NCI-H460 (cell line): ENCODE measurements at regions not wholly inside any gene's neighbourhood (a gene's known extent, or its start where the extent isn't known, plus 50 kb on each side); places are given as distances from the start of the nearest gene placed in this dataset.

Source experiments
- DNase-seq: peaks from one replicate; pipeline ENCODE4 v3.0.0-alpha.2; 2016; ENCODE audit warnings: low read depth; ENCODE audit errors: extremely low read depth

- DNase-seq = no peak
These were observed 106.7 kb upstream of the SLC28A3 start for GRCh38 chr9:84447305-84447704.

DNA sequence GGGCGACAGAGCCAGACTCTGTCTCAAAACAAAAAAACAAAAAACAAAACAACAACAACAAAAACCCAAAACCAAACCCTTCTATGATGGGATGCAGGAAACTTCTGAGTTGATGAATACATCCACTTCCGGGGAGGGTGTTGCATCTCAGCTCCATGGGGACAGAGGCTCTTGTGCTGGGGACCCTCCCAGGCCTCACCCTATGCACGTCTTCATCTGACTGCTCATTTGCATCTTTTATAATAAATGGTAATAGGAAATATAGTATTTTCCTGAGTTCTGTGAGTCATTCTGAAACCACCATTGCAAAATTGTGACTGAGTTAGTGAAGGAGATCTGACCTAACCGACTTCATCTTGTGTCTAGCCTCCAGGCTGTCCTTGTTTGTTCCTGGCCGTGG is 109.5 kb upstream of the SLC28A3 start:
- DNase-seq = no peak

DNA sequence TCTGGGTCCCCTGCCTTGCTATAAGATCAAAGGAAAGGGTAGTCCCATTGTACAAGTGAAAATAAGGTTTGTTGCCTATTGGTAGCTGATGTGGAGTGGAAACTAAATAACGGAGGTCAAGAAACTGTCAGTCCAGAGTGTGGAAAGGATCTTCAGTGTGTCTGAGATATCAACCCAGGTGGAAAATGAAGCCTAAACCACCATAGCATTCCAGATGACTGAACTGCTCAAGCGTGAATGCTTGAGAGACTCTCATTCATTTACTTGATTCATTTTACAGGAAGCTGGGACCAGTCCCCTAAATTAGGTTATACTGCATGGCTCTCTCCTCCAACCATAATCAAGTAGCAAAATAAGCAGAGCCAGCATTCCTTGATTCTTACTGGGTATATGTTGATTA is 116.0 kb upstream of the SLC28A3 start:
- no peak for DNase-seq

DNA sequence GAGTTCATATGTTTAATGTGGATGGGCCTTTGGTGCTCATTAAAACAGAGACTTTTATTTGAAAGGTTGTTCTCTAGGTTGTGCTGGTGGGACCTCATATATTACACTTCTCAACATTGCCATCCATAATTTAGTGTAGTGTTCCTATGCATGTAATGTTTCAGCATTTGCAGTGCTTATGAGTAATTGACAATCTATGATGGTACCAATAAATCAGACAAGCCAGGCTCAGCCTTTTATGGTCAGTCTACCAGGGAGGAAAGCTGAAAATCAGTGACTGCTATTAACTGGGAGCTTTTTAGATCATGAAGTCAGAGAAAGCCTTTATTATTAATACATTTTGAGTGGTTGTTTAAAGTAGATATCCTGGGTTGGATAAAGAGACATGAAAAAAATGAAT is 120.1 kb upstream of the SLC28A3 start:
- no peak for DNase-seq

DNA sequence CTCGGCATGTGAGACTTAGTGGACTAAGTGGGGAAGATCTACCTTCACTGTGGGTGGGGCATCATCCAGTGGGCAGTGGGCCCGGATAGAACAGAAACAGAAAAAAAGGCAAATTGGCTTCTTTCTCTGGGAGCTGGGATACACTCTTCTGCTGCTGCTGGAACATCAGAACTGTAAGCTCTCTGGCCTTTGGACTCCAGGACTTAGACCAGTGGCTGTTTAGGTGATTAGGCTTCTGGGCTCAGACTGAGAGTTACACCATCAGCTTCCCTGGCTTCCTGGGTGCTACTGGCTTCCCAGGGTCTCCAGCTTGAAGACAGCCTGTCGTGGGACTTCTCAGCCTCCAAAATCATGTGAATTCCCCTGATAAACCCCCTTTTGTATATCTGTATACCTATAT is 122.7 kb upstream of the SLC28A3 start:
- no peak for DNase-seq

DNA sequence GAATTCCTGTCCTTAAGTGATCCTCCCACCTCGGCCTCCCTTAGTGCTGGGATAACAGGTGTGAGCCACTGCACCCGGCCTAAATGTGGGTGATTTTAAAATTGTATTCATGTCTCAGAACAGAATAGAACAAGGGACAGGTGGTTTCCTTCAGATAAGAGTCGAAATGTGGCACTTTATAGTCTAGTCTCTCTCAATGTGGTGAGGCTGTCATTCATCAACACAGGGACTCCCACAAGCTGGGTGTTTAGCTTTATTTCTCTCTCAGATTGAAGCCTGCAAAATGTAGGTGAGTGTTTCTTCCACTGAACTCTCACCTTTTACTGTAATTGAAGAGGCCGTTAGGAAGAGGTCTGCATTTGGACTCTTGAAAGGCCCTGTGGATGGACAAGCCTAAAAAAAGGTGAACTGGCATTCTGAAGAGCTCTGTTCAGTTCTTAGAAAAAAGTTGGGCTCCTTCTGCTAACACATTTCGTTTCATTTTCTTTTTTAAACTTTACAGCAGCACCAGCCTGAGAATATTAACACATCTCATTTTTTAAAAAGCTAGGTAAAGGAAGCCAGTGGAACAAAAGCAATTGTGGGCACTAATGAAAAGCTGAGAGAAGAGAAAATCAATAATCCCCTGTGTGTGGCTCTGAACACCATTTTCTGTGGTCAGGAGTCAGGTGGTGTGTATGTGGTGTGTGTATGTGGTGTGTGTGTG is 126.2 kb upstream of the SLC28A3 start:
- no peak for DNase-seq

GRCh38 chr9:84471816-84472215 is 131.3 kb upstream of the SLC28A3 start:
- no peak for DNase-seq

- DNase-seq = no peak
These were observed 138.4 kb upstream of the SLC28A3 start for GRCh38 chr9:84478996-84479395.

- DNase-seq = no peak
These were observed 139.5 kb upstream of the SLC28A3 start for GRCh38 chr9:84480071-84480470.

DNA sequence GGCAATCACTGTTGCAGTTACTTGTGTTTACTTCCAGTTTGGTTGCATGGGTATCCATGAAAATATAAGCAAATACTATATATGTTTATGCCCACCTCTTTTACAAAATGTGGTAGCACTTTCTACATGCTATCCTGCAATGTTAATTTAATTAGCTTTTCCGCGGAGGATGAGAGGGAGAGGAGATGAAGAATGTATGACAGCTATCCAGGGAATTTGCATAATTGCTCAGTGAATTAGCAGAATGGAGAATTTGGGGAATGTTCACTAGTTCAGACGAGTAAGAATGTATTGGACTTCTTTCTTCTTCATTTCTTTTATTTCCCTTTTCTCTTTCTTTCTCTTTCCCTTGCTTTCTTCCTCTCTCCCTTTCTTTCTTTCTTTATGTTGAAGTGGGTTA is 140.7 kb upstream of the SLC28A3 start:
- no peak for DNase-seq

GRCh38 chr9:84481636-84482218 is 141.2 kb upstream of the SLC28A3 start:
- no peak for DNase-seq

- no peak for DNase-seq
These were observed 142.0 kb upstream of the SLC28A3 start for GRCh38 chr9:84482607-84483006.

DNA sequence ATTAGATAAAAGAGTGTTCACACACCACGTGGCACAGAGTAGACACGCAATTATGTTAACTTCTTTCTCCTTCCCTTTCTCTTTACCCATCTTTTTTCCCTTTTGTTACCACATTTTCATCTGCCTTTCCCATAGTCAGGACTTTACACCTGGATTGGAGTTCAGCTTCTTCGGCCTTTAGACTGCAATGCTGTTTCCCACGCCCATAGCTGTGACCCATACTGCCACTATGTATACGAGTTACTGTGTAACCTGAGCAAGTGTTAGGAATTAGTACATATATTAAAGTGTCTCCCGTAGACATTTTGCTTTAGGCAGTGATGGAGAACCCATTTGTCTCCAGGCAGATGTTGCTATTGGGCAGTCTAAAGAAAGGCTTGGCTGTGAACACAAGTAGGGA is 143.6 kb upstream of the SLC28A3 start:
- no peak for DNase-seq

DNA sequence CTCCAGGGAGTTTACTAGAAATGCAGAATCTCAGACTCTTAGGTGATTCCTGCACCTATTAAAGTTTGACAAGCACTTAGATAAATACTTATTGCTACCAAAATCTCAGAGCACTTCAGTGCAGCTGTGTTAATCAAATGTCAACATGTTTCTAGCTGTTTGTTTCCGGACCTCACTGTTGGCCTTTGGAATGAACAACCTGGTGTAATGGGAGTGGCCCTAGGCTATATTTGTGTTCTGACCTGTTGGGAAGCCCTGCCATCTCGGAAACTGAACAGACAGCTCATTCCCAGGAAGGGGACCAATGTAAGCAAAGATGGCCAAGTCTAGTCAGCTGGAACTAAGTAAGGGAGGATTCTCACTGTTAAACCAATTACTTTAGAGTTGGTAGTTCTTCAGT is 145.0 kb upstream of the SLC28A3 start:
- no peak for DNase-seq

- DNase-seq = no peak
These were observed 146.1 kb upstream of the SLC28A3 start for GRCh38 chr9:84486663-84487062.

DNA sequence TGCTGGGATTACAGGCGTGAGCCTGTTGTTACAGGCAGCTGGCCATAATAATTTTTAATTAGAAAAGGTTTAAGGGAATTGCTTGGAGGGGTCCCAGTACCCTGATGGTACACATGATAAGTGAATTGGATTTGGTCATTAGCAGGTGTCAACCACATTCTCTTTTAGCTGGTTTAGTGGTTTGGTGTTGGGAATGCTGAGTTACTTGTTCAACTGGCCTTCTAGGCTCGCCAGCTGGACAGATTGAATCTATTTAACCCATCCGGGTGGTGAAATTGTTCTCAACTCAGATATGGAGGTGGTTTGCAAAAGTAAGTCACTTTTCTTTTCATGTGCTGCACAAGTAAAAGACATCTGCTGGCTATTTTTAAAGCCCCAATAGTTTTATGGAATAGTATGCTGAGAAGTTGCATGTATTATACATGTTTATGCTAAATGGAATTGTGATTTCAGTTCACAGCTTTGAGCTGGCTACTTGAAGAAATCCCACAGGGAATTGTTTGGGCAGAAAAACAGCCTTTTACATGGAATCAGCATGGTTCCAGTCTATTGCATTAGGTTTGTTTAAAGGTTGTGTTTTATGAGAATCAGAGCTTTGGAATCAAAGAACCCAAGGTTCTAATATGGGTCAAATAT is 149.8 kb upstream of the SLC28A3 start:
- DNase-seq = no peak

- DNase-seq = no peak
These were observed 150.3 kb upstream of the SLC28A3 start for GRCh38 chr9:84490842-84491325.

GRCh38 chr9:84492366-84493159 is 152.0 kb upstream of the SLC28A3 start:
- no peak for DNase-seq

- no peak for DNase-seq
These were observed 152.9 kb upstream of the SLC28A3 start for GRCh38 chr9:84493284-84493947.

- DNase-seq = no peak
These were observed 159.5 kb upstream of the SLC28A3 start for GRCh38 chr9:84499969-84500582.
